ENCODE measurements at regions not wholly inside any gene's neighbourhood (a gene's known extent, or its start where the extent isn't known, plus 50 kb on each side); places are given as distances from the start of the nearest gene placed in this dataset.

DNA sequence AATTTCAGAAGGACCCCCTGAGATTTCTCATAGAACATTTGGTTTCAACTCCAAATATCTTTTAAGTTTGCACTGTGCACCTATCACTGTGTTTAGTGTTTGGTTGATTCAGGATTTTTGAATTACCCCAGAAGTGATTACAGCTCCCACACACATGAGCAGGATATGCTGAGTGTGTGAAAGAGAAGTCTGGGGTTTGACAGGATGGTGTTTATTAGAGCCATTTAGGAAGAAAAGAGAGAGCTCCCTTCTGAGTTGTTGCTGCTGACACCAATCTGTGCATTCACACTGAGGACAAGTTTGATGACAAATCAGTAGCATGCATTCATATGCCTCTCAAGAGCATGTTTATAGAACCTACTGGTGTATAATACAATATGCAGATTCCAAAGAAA is 118.1 kb downstream of the RPL22L1 start:
- no peaks in the 10 kb centered on the region for H3K9me3 ChIP-seq (replicated peaks; ENCODE audit: insufficient read depth, low read length)
- H4K20me1 ChIP-seq (ENCODE audit: insufficient read depth, low read length): no peaks in the 10 kb centered on the region
- no peaks in the 10 kb centered on the region for H3K36me3 ChIP-seq (replicated peaks; ENCODE audit: insufficient read depth, low read length)
- H3K4me2 ChIP-seq (ENCODE audit: low read depth, low read length): no peak overlapping the region
- H3K4me1 ChIP-seq (ENCODE audit: low read length): no peaks in the 10 kb centered on the region
- H3K4me3 ChIP-seq (ENCODE audit: low read length): no peak overlapping the region
- no peaks in the 10 kb centered on the region for H3K9me2 ChIP-seq (replicated peaks; ENCODE audit: insufficient read depth, low read length)
- H3K27me3 ChIP-seq (replicated peaks; ENCODE audit: insufficient read depth, low read length): no peaks in the 10 kb centered on the region
- H2AFZ ChIP-seq (ENCODE audit: low read length): no peak overlapping the region
- no peak overlapping the region for H3K9ac ChIP-seq (ENCODE audit: low read length)
- no peak for TF ChIP-seq EZH2 (optimal IDR thresholded peaks at IDR 0.05; ENCODE audit: low read depth, low read length)
- no peak for TF ChIP-seq EZH2phosphoT487 (IDR thresholded peaks at IDR 0.05; ENCODE audit: low read length)
- TF ChIP-seq, protein P1, sequence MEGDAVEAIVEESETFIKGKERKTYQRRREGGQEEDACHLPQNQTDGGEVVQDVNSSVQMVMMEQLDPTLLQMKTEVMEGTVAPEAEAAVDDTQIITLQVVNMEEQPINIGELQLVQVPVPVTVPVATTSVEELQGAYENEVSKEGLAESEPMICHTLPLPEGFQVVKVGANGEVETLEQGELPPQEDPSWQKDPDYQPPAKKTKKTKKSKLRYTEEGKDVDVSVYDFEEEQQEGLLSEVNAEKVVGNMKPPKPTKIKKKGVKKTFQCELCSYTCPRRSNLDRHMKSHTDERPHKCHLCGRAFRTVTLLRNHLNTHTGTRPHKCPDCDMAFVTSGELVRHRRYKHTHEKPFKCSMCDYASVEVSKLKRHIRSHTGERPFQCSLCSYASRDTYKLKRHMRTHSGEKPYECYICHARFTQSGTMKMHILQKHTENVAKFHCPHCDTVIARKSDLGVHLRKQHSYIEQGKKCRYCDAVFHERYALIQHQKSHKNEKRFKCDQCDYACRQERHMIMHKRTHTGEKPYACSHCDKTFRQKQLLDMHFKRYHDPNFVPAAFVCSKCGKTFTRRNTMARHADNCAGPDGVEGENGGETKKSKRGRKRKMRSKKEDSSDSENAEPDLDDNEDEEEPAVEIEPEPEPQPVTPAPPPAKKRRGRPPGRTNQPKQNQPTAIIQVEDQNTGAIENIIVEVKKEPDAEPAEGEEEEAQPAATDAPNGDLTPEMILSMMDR (IDR thresholded peaks at IDR 0.05; ENCODE audit: low read length): no peak
- H3K79me2 ChIP-seq (ENCODE audit: low read length): no peaks in the 10 kb centered on the region
- H3F3A ChIP-seq (ENCODE audit: insufficient read depth, low read length): no peaks in the 10 kb centered on the region
- DNase-seq: no peak
- no peak overlapping the region for H3K27ac ChIP-seq (ENCODE audit: low read length)

DNA sequence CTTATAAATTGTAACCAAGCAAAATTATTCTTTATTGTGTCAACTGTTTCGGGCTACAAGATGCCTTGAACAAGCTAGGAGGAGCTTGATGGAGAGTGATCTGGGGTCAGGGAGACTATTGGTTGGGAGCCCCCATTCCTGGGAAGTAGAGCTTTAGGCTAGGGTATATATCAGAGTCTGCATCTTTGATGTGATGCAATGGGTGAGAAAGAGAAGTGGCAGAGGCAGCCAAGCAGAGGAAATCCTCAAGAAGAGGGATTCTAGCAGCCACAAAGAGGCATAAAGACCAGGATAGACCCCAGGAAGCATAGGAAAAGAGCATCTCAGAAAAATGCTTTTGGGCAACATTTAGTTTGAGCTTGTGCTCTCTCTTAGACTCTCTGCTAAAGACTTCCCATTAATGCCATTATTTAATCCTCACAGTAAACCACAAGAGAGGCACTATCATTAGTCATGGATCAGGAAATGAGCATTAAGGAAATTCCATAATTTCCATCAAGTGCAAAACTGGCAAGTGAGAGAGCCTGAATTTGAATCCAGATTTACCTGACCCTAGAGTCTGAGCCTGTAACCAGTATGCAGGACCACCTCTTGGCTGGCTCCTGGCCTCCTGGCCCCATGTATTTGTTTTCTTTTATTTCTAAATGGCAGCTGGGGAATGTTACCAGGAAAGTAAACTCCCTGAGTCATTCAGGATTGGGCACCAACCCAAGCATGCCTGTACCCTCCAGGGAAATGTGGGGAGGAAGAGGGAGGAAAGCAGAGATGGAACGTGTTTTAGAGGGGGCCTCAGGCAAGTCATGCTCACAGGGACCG is 118.7 kb downstream of the RPL22L1 start:
- H3K79me2 ChIP-seq (ENCODE audit: low read length): no peaks in the 10 kb centered on the region
- no peak overlapping the region for H3K4me2 ChIP-seq (ENCODE audit: low read depth, low read length)
- no peaks in the 10 kb centered on the region for H3K9me2 ChIP-seq (replicated peaks; ENCODE audit: insufficient read depth, low read length)
- no peaks in the 10 kb centered on the region for H4K20me1 ChIP-seq (ENCODE audit: insufficient read depth, low read length)
- no peak for DNase-seq
- no peaks in the 10 kb centered on the region for H3K9me3 ChIP-seq (replicated peaks; ENCODE audit: insufficient read depth, low read length)
- H3K27me3 ChIP-seq (replicated peaks; ENCODE audit: insufficient read depth, low read length): no peaks in the 10 kb centered on the region
- H3K4me1 ChIP-seq (ENCODE audit: low read length): no peaks in the 10 kb centered on the region
- TF ChIP-seq, protein P1 (IDR thresholded peaks at IDR 0.05; ENCODE audit: low read length): no peak
- no peaks in the 10 kb centered on the region for H3F3A ChIP-seq (ENCODE audit: insufficient read depth, low read length)
- H2AFZ ChIP-seq (ENCODE audit: low read length): no peak overlapping the region
- no peak overlapping the region for H3K27ac ChIP-seq (ENCODE audit: low read length)
- H3K4me3 ChIP-seq (ENCODE audit: low read length): no peak overlapping the region
- H3K9ac ChIP-seq (ENCODE audit: low read length): no peak overlapping the region
- no peaks in the 10 kb centered on the region for H3K36me3 ChIP-seq (replicated peaks; ENCODE audit: insufficient read depth, low read length)

- Histone ChIP-seq H3K4me3 (ENCODE audit: low read length) (no peak overlapping the region), H4K20me1 (ENCODE audit: insufficient read depth, low read length) (no peaks in the 10 kb centered on the region), H3K9ac (ENCODE audit: low read length) (no peak overlapping the region), H3K27ac (ENCODE audit: low read length) (no peak overlapping the region), H3K4me1 (ENCODE audit: low read length) (no peaks in the 10 kb centered on the region), H3K27me3 (replicated peaks; ENCODE audit: insufficient read depth, low read length) (no peaks in the 10 kb centered on the region), H3K79me2 (ENCODE audit: low read length) (no peaks in the 10 kb centered on the region), H3K9me2 (replicated peaks; ENCODE audit: insufficient read depth, low read length) (no peaks in the 10 kb centered on the region), H3K4me2 (ENCODE audit: low read depth, low read length) (no peak overlapping the region), H2AFZ (ENCODE audit: low read length) (no peak overlapping the region), H3K9me3 (replicated peaks; ENCODE audit: insufficient read depth, low read length) (no peaks in the 10 kb centered on the region), H3K36me3 (replicated peaks; ENCODE audit: insufficient read depth, low read length) (no peaks in the 10 kb centered on the region), H3F3A (ENCODE audit: insufficient read depth, low read length) (no peaks in the 10 kb centered on the region)
- TF ChIP-seq EZH2phosphoT487 (IDR thresholded peaks at IDR 0.05; ENCODE audit: low read length) (no peak), EZH2 (optimal IDR thresholded peaks at IDR 0.05; ENCODE audit: low read depth, low read length) (no peak)
- TF ChIP-seq, protein P1 (IDR thresholded peaks at IDR 0.05; ENCODE audit: low read length): no peak
- no peak for DNase-seq
These were observed 119.5 kb downstream of the RPL22L1 start for GRCh38 chr3:170750478-170750830.

All from MM.1S (cell line).